ENCODE measurements at regions not wholly inside any gene's neighbourhood (a gene's known extent, or its start where the extent isn't known, plus 50 kb on each side); places are given as distances from the start of the nearest gene placed in this dataset.

DNA sequence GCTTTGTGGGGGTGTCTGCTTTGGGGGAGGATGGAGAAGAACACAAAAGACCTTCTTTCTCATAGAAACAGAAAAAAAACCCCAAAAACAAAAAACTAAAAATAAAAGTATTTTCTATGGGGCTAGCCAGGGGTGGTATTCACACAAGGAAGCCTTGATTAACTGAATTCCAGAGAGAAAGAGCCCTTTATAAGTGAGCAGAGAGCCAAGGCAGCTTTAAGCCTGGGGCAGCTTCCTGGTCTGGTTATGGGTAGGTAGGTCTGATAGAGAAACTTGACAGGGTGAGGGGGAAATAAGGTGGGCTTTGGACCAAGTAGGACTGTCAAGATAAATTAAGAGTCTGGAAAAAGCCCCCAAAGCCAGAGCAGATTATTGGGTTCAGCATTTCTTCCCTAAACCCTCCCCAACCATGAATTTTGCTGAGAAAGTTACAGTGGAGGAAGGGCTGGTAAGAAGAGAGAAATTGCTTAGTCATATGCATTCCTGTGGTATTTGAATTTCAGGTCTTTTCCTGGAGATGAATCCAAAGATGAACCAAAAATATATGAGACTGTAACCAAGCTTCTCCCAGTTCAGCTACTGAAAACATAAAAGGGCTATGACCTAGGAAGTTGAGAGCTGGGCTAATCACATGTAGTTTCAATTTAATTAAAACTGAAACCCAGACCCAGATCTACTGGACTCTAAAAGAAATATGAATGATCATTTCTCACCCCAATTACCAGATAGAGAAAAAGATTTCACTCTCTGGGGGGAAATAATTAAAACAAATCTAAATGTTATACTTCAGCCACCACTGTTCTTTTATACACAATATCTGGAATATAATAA, 144.8 kb downstream of the TBC1D30 start:
- Histone ChIP-seq H3K9ac (ENCODE audit: low read length) (no peak overlapping the region), H3K4me3 (ENCODE audit: low read length) (no peak overlapping the region), H3K27me3 (ENCODE audit: insufficient read depth, low read depth, low read length) (no peaks in the 10 kb centered on the region), H3F3A (ENCODE audit: insufficient read depth, low read length, poor library complexity, severe bottlenecking) (no peaks in the 10 kb centered on the region), H3K4me2 (ENCODE audit: low read length) (no peak overlapping the region), H3K79me2 (replicated peaks; ENCODE audit: insufficient read depth, low read length) (no peaks in the 10 kb centered on the region), H3K9me2 (ENCODE audit: insufficient read depth, low read length) (no peaks in the 10 kb centered on the region), H2AFZ (ENCODE audit: low read depth, low read length) (no peak overlapping the region), H4K20me1 (ENCODE audit: insufficient read depth) (no peaks in the 10 kb centered on the region), H3K36me3 (ENCODE audit: insufficient read depth, low read length) (no peaks in the 10 kb centered on the region), H3K27ac (ENCODE audit: low read length) (no peak overlapping the region), H3K9me3 (ENCODE audit: low read length) (no peaks in the 10 kb centered on the region)
- TF ChIP-seq TAF1 (IDR thresholded peaks at IDR 0.05; ENCODE audit: low read depth) (no peak), EP300 (conservative IDR thresholded peaks at IDR 0.05; ENCODE audit: poor library complexity, severe bottlenecking) (no peak), POLR2AphosphoS5 (IDR thresholded peaks at IDR 0.05) (no peak), SMC3 (conservative IDR thresholded peaks at IDR 0.05; ENCODE audit: poor library complexity) (no peak), EZH2 (IDR thresholded peaks at IDR 0.05; ENCODE audit: borderline replicate concordance, insufficient read depth, low read length, poor library complexity, severe bottlenecking) (no peak), MXI1 (conservative IDR thresholded peaks at IDR 0.05; ENCODE audit: poor library complexity, severe bottlenecking) (no peak), RAD21 (conservative IDR thresholded peaks at IDR 0.05) (no peak)
- TF ChIP-seq, protein P1, sequence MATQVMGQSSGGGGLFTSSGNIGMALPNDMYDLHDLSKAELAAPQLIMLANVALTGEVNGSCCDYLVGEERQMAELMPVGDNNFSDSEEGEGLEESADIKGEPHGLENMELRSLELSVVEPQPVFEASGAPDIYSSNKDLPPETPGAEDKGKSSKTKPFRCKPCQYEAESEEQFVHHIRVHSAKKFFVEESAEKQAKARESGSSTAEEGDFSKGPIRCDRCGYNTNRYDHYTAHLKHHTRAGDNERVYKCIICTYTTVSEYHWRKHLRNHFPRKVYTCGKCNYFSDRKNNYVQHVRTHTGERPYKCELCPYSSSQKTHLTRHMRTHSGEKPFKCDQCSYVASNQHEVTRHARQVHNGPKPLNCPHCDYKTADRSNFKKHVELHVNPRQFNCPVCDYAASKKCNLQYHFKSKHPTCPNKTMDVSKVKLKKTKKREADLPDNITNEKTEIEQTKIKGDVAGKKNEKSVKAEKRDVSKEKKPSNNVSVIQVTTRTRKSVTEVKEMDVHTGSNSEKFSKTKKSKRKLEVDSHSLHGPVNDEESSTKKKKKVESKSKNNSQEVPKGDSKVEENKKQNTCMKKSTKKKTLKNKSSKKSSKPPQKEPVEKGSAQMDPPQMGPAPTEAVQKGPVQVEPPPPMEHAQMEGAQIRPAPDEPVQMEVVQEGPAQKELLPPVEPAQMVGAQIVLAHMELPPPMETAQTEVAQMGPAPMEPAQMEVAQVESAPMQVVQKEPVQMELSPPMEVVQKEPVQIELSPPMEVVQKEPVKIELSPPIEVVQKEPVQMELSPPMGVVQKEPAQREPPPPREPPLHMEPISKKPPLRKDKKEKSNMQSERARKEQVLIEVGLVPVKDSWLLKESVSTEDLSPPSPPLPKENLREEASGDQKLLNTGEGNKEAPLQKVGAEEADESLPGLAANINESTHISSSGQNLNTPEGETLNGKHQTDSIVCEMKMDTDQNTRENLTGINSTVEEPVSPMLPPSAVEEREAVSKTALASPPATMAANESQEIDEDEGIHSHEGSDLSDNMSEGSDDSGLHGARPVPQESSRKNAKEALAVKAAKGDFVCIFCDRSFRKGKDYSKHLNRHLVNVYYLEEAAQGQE (IDR thresholded peaks at IDR 0.05; ENCODE audit: borderline replicate concordance) = no peak
- TF ChIP-seq, protein P2, sequence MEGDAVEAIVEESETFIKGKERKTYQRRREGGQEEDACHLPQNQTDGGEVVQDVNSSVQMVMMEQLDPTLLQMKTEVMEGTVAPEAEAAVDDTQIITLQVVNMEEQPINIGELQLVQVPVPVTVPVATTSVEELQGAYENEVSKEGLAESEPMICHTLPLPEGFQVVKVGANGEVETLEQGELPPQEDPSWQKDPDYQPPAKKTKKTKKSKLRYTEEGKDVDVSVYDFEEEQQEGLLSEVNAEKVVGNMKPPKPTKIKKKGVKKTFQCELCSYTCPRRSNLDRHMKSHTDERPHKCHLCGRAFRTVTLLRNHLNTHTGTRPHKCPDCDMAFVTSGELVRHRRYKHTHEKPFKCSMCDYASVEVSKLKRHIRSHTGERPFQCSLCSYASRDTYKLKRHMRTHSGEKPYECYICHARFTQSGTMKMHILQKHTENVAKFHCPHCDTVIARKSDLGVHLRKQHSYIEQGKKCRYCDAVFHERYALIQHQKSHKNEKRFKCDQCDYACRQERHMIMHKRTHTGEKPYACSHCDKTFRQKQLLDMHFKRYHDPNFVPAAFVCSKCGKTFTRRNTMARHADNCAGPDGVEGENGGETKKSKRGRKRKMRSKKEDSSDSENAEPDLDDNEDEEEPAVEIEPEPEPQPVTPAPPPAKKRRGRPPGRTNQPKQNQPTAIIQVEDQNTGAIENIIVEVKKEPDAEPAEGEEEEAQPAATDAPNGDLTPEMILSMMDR (IDR thresholded peaks at IDR 0.05; ENCODE audit: poor library complexity, severe bottlenecking) = no peak

DNA sequence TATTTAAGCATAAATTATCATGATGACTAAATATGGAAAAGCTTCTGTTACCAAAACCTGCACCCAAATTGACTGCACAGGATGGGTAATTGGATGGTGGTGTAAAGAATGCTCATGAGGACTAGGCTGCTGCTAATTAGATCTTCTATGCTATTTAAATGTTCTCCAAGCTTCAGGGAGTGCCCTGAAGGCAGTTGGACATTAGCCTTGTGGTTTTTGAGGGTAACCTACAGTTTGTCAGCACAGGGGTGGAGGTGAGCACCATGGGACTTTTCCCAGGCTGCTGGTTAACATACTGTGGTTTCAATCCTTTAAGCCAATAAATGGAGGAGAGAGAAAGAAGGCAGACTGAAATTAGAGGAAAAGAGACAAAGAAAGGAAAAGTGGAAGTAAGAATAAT, 145.0 kb downstream of the WIF1 start:
- Histone ChIP-seq H3K4me3 (ENCODE audit: low read length) (no peak overlapping the region), H3K27ac (ENCODE audit: low read length) (no peak overlapping the region), H3K36me3 (ENCODE audit: insufficient read depth, low read length) (no peaks in the 10 kb centered on the region), H3K4me2 (ENCODE audit: low read length) (no peak overlapping the region), H2AFZ (ENCODE audit: low read depth, low read length) (no peak overlapping the region), H4K20me1 (ENCODE audit: insufficient read depth) (no peaks in the 10 kb centered on the region), H3K9me2 (ENCODE audit: insufficient read depth, low read length) (no peaks in the 10 kb centered on the region), H3F3A (ENCODE audit: insufficient read depth, low read length, poor library complexity, severe bottlenecking) (no peaks in the 10 kb centered on the region), H3K79me2 (replicated peaks; ENCODE audit: insufficient read depth, low read length) (no peaks in the 10 kb centered on the region), H3K9me3 (ENCODE audit: low read length) (no peaks in the 10 kb centered on the region), H3K27me3 (ENCODE audit: insufficient read depth, low read depth, low read length) (no peaks in the 10 kb centered on the region), H3K9ac (ENCODE audit: low read length) (no peak overlapping the region)
- TF ChIP-seq EZH2 (IDR thresholded peaks at IDR 0.05; ENCODE audit: borderline replicate concordance, insufficient read depth, low read length, poor library complexity, severe bottlenecking) = no peak
- TF ChIP-seq SMC3 (conservative IDR thresholded peaks at IDR 0.05; ENCODE audit: poor library complexity) = no peak
- TF ChIP-seq TAF1 (IDR thresholded peaks at IDR 0.05; ENCODE audit: low read depth) = no peak
- TF ChIP-seq, protein P2 (IDR thresholded peaks at IDR 0.05; ENCODE audit: poor library complexity, severe bottlenecking) = no peak
- TF ChIP-seq, protein P1 (IDR thresholded peaks at IDR 0.05; ENCODE audit: borderline replicate concordance) = no peak
- TF ChIP-seq EP300 (conservative IDR thresholded peaks at IDR 0.05; ENCODE audit: poor library complexity, severe bottlenecking) = no peak
- no peak for TF ChIP-seq POLR2AphosphoS5 (IDR thresholded peaks at IDR 0.05)
- no peak for TF ChIP-seq MXI1 (conservative IDR thresholded peaks at IDR 0.05; ENCODE audit: poor library complexity, severe bottlenecking)
- TF ChIP-seq RAD21 (conservative IDR thresholded peaks at IDR 0.05) = no peak
